ENCODE measurements at regions not wholly inside any gene's neighbourhood (a gene's known extent, or its start where the extent isn't known, plus 50 kb on each side); places are given as distances from the start of the nearest gene placed in this dataset.

DNA sequence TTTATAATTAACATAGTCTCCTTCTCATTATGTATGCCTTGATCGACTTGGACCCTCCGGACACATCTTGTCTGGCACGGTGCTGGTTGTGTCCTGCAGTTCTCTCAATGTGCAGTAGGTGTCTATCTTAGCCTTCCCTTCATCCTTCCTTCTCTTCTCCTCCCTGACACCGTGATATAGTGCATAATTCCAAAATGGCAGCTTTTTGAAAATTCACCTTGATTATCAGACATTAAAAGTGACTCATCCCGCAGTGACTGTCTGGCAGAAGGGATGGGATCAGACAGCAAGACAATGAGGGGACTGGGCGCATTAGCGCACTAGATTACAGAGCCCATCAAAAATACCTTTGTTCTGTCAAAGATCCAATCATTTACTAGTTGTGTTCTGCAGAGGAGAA is 70.0 kb upstream of the PMFBP1 start:
- ChIA-PET POLR2A (no interaction called here), CTCF (ENCODE audit: low intra/inter-chr PET ratio) (no interaction called here)
- Histone ChIP-seq H3K36me3 (ENCODE audit: control insufficient read depth, insufficient read depth, low read length) (no peaks in the 10 kb centered on the region), H3K4me1 (replicated peaks in 1 of 2; ENCODE audit: control insufficient read depth in 2 of 2, insufficient read depth in 2 of 2, low read length in 2 of 2) (no peaks in the 10 kb centered on the region), H3K79me2 (ENCODE audit: control insufficient read depth, insufficient read depth, low read length) (no peaks in the 10 kb centered on the region), H3K27me3 (ENCODE audit: control insufficient read depth in 2 of 2, insufficient read depth in 2 of 2, low read length in 2 of 2) (0 out of 5 replicates have a peak, but pooled peaks cover 0 to 1% of the 10 kb centered on the region in 2 experiments), H4K20me1 (replicated peaks; ENCODE audit: control insufficient read depth, insufficient read depth, low read length) (no peaks in the 10 kb centered on the region), H3K4me3 (no peak overlapping the region), H3K9ac (ENCODE audit: insufficient read depth in 1 of 2, low read depth in 2 of 2, low read length in 2 of 2) (no peak overlapping the region), H3K27ac (ENCODE audit: extremely low read depth, low read depth, low read length) (no peak overlapping the region), H2AFZ (ENCODE audit: low read depth, low read length) (no peak overlapping the region), H3K9me3 (replicated peaks; ENCODE audit: control insufficient read depth, insufficient read depth, low read depth, low read length) (no peaks in the 10 kb centered on the region), H3K9me1 (ENCODE audit: control insufficient read depth, insufficient read depth, low read length) (no peaks in the 10 kb centered on the region), H3K4me2 (ENCODE audit: insufficient read depth, low read length) (no peak overlapping the region)
- in situ Hi-C loops (cut with MboI) (no loop called here), intact Hi-C loops (cut with micrococcal nuclease) (loop anchor here (5.0 kb wide), 1 partner anchor 225 kb away; no protein-coding TSS in a partner anchor)
- no TSS peak for BruUV-seq (replicated peaks)
- DNase-seq (ENCODE audit: extremely low read depth in 1 of 4, low spot score in 3 of 4), result peak; percentile 16 to 40 (median 27)
- FAIRE-seq, result peak; percentile 11
- ATAC-seq, result peak; percentile 84
- WGBS (ENCODE audit: insufficient coverage, low coverage, missing lambda C conversion rate), result 26% methylated on average over 7 of the region's 7 CpGs
- TF ChIP-seq, protein P1, sequence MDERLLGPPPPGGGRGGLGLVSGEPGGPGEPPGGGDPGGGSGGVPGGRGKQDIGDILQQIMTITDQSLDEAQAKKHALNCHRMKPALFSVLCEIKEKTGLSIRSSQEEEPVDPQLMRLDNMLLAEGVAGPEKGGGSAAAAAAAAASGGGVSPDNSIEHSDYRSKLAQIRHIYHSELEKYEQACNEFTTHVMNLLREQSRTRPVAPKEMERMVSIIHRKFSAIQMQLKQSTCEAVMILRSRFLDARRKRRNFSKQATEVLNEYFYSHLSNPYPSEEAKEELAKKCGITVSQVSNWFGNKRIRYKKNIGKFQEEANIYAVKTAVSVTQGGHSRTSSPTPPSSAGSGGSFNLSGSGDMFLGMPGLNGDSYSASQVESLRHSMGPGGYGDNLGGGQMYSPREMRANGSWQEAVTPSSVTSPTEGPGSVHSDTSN (CRISPR knock-in tag; IDR thresholded peaks at IDR 0.05; ENCODE audit: low read depth), result no peak
- TF ChIP-seq, protein P1 (tag; conservative IDR thresholded peaks at IDR 0.05; ENCODE audit: low read depth), result peak; percentile 70
- TF ChIP-seq SMC3 (conservative IDR thresholded peaks at IDR 0.05; ENCODE audit: insufficient read depth, low read depth, low read length) (0 out of 2 replicates have a peak, but pooled peaks have one; percentile 19), TARDBP (IDR thresholded peaks at IDR 0.05) (no peak), RBM22 (IDR thresholded peaks at IDR 0.05; ENCODE audit: low read depth, low read length, poor library complexity, severe bottlenecking) (no peak), PTBP1 (IDR thresholded peaks at IDR 0.05; ENCODE audit: low read depth, low read length) (no peak), ZNF197 (CRISPR knock-in tag; IDR thresholded peaks at IDR 0.05; ENCODE audit: low read depth) (no peak), MEIS2 (IDR thresholded peaks at IDR 0.05; ENCODE audit: partially characterized antibody) (peak; percentile 46), RAD21 (CRISPR knock-in tag; conservative IDR thresholded peaks at IDR 0.05 in 1 of 2, IDR thresholded peaks at IDR 0.05 in 1 of 2) (peak; percentile 68 to 70)
- TF ChIP-seq, protein P2, sequence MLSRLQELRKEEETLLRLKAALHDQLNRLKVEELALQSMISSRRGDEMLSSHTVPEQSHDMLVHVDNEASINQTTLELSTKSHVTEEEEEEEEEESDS (CRISPR knock-in tag; IDR thresholded peaks at IDR 0.05), result no peak
- TF ChIP-seq, protein P3, sequence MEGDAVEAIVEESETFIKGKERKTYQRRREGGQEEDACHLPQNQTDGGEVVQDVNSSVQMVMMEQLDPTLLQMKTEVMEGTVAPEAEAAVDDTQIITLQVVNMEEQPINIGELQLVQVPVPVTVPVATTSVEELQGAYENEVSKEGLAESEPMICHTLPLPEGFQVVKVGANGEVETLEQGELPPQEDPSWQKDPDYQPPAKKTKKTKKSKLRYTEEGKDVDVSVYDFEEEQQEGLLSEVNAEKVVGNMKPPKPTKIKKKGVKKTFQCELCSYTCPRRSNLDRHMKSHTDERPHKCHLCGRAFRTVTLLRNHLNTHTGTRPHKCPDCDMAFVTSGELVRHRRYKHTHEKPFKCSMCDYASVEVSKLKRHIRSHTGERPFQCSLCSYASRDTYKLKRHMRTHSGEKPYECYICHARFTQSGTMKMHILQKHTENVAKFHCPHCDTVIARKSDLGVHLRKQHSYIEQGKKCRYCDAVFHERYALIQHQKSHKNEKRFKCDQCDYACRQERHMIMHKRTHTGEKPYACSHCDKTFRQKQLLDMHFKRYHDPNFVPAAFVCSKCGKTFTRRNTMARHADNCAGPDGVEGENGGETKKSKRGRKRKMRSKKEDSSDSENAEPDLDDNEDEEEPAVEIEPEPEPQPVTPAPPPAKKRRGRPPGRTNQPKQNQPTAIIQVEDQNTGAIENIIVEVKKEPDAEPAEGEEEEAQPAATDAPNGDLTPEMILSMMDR (IDR thresholded peaks at IDR 0.05 in 2 of 3, conservative IDR thresholded peaks at IDR 0.05 in 1 of 3; ENCODE audit: insufficient read depth in 2 of 3, low read depth in 1 of 3, low read length in 3 of 3), result peak; percentile 58 to 74 (median 66)

Data from K562 (cell line).